ENCODE measurements at regions not wholly inside any gene's neighbourhood (a gene's known extent, or its start where the extent isn't known, plus 50 kb on each side); places are given as distances from the start of the nearest gene placed in this dataset.
"Not testable (repeated sequence)": the region's sequence is repeated elsewhere in the genome, so short reads cannot be mapped to it uniquely, and the experiment has no call there.

DNA sequence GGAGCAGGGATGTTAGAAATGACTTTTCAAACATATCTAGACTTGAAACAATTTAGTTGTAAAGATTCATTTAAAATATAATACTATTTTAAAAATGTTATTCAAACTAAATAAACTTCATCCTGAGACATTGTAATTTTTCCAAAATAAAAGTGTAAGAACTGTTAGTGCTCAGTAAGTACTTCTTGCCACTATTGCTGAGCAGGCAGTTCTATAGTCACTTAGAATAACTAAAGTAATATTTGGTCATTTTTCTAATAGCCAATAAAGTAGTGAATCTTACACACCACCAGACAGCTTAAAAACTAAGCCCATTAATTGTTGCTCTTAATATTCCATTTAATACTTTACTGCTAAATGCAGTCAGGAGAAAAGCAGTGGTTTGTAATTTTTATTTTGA lies 1120.0 kb upstream of the CDH10 start:
- no peak for DNase-seq (ENCODE audit: low read depth)

DNA sequence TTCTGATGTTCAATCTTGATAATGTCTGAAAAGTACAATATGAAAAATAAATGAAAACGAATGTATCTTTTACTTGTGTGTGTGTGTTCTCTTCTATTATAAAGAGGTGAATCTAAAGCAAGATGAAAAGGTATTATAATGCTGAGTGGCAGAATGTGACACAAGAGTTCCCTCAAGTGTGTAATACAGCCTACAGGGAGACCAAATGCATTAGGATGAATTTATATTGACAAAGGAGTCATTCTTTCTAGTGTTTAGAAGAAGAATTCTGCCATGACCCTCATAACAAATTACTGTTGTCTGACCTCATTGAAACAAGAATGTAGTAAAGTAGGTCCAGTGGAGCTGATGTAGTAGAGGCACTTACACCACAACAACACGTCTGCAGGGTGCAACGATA lies 1119.0 kb upstream of the CDH10 start:
- no peak for DNase-seq (ENCODE audit: low read depth)

DNA sequence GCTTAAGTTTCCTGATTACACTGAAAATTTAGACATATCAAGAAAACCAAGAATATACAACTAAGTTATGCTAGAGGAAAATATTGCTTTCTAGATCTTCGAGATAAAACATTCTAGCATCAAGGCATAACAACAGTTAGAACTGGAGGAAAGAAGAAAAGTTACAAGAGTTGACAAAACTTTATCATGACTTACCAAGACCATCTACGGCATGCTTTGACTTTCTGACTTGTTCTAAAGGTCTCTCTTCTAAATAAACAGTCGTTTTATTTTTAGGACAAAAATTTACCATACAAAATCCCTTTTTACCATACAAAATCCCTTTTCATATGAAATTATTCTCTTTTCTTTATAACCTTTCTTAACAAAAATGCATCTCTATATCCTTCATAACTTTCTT lies 1110.1 kb upstream of the CDH10 start:
- no peak for DNase-seq (ENCODE audit: low read depth)

DNA sequence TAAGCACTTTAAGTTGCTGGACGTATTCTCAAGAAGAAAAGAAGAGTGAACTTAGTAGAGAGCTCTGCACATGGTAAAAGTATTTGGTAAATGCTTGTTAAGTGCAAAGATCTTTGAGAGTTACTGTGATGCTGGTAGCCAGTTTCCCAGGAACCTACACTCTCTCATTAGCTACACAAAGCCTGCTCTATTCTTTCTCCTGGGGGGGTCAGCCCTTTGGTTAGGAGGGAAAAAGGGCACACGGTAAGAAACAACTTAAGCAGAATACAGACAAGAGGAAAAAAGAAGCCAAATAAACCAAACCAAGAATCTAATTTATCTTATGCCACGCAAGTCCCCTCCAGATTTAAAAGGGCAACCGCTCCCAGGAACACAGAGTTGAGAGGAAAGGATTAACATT lies 1100.1 kb upstream of the CDH10 start:
- no peak for DNase-seq (ENCODE audit: low read depth)

DNA sequence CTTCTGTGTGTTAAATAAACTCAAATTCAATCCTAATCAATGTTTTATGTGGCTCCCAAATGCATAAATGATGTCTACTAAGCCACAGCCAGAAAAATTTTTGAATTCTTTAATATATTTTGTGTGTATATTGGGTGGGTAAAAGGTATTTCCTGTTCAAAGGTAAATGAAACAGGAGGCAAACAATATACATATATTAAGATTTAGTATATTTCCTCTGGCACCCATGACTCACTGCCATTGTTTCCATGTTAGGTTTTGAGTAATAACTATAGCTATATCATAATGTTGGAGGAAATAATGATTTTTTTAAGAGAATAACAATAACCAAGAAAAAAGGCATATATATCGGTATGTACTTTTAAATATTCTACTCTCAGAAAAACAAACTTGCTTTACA lies 1071.9 kb upstream of the CDH10 start:
- DNase-seq (ENCODE audit: low read depth) = no peak

DNA sequence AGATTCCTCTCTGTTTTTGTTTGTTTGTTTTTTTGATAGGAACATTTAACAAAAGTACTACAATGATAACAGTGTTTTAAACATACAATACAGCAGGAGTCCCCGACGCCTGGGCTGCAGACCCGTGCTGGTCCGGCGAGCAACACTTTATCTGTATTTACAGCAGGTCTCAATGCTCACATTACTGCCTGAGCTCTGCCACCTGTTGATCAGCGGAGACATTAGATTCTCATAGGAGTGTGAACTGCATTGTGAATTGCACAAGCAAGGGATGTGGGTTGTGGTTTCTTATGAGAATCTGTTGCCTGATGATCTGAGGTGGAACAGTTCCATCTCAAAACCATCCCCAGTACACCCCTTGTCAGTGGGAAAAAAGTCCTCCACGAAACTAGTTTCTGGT lies 1068.5 kb upstream of the CDH10 start:
- DNase-seq (ENCODE audit: low read depth) = no peak

DNA sequence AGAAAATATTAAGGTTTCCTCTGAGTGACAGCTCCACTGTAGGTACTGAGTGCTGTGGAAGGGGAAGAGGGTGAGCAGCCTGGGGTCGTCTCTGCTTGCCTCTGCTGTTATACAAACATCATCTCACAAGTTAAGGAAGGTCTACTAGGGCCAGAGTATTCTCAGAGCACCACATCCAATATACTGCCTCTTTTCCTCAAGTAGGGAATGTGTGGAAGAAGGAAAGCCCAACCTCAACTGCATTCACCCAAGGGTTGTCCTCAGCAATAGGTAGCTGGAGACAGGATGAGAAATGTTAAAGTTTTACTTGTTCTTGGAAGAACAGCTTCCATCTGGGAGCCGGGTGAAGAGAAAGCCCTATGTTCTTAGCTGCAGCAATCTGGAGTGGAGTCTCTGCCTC lies 1062.3 kb upstream of the CDH10 start:
- no peak for DNase-seq (ENCODE audit: low read depth)

DNA sequence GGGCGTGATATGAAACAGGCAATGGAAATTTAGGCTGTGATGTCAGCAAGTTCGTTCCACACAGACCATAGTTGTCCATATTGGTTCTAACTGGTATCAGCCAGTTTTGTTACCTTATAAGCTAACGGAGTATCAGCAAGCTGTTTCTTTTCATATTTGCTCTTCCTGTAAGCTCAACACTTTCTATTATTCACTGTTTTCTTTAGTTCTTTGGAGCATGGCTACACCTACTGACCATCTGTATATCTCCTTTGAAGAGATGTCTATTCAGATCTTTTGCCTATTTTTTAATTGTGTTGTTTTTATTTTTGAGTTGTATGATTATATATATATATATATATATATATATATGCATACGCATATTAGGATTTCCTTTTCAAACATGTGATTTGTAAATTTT lies 1057.2 kb upstream of the CDH10 start:
- DNase-seq (ENCODE audit: low read depth) = no peak

DNA sequence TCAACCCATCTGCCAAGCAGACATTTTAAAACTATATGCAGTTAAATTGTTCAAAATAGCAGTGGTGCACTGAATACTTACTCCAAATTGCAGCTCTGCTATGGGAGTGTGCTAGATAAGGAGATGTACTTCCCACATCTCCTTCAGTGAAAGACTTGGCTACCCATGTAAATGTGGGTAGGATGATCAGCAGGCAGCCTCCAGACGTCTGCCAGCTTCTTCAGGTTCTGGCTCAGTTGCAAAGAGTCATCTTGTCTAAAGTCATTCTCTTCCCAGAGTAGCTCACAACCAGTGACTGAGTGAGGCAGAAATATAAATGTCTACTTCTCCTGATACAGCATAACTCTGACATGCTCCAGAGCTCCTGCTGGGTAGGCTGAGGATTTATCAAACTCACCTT lies 1050.0 kb upstream of the CDH10 start:
- DNase-seq (ENCODE audit: low read depth) = no peak

DNA sequence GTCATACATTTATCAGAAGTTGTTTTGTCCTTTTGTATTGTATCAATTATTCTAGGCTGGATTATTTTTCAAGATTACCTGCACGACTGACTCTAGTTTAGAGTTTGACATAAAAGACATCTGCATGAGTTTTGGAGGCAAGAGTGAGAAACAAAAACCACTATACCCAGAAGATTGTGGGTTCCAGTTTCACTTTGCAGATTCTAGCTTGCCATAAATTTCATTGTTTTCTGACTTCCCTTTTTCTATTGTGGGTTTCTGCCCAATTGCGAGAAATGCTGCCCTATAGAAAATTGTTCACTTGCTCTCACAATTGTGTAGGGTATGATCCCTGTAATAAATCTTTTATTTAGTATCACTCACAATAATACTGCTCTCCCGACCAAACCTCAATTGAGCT lies 1043.4 kb upstream of the CDH10 start:
- no peak for DNase-seq (ENCODE audit: low read depth)

DNA sequence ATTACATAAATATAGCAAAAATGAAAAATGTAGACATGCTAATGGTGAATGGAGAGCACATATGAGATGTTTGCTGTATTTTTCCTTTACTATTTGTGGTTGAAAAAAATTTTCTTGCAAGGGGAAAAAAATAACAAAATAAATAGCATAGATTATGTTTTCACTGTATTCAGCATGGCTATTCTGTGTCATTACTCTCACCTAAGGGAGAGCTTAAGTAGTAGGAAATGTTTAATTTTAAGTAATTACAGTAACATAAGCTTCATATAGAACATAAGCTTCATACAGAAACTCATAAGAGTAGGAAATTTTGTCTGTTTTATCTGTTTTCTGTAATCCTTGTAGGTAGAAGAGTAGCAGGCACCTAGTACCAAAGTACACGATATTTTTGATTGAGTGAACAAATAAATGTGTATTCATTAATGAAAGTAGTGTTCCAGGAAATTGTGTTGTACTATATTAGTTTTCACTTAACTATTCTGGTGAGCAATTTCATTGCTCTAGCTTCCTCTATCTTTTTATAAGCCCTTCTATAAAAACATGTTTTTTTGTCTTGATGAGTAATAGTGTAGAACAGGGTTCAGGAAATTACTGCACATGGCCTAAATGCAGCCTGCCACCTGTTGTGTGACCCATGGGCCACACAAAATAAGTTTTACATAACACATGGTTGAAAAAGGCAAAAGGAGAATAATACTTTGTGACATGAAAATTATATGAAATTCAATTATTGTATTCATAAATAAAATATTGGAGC lies 1025.0 kb upstream of the CDH10 start:
- no peak for DNase-seq (ENCODE audit: low read depth)

DNA sequence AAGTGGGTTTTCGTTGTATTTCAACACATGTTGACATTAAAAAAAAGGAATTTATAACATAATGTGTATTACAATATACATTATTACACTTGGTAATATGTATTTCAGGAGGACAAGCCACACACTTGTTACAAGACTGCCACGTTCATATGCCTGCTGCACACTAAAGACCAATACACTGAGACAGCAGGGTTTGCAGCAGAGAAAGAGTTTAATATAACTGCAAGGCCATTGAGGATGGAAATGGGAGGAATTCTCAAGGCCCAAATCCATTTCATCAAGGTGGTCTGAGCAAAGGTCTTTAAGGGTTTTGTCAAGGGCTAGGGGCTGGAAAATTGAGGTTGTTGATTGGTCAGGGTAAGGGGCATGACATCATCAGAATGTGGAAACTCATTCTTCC lies 1017.8 kb upstream of the CDH10 start:
- DNase-seq (ENCODE audit: low read depth) = no peak

DNA sequence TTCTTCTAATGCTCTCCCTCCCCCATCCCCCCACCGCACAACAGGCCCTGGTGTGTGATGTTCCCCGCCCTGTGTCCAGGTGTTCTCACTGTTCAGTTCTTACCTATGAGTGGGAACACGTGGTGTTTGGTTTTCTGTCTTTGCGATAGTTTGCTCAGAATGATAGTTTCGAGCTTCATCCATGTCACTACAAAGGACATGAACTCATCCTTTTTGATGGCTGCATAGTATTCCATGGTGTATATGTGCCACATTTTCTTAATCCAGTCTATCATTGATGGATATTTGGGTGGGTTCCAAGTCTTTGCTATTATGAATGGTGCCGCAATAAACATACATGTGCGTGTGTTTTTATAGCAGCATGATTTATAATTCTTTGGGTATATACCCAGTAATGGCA lies 1005.5 kb upstream of the CDH10 start:
- not testable (repeated sequence) for DNase-seq (ENCODE audit: low read depth)

DNA sequence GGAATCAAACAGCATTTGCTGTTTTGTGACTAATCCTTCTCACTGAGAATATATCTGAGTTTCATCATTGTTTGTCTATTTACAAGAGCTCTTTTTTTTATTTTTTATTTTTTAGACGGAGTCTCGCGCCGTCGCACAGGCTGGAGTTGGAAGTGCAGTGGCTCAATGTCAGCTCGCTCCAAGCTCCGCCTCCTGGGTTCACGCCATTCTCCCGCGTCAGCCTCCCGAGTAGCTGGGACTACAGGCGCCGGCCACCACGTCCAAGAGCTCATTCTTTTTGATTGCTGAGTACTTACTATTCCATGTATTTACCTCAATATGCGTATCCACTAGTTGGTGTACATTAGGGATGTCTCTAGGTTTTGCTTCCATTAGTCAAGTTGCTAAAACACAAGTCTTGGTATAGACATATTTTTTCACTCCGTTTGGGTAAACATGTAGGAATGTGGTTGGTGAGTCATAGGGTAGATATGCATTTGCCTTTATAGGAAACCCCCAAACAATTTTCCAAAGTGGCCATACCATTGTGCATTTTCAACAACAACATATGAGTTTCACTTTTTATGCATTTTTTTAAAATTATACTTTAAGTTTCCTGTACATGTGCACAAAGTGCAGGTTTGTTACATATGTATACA lies 1005.0 kb upstream of the CDH10 start:
- DNase-seq (ENCODE audit: low read depth) = no peak

DNA sequence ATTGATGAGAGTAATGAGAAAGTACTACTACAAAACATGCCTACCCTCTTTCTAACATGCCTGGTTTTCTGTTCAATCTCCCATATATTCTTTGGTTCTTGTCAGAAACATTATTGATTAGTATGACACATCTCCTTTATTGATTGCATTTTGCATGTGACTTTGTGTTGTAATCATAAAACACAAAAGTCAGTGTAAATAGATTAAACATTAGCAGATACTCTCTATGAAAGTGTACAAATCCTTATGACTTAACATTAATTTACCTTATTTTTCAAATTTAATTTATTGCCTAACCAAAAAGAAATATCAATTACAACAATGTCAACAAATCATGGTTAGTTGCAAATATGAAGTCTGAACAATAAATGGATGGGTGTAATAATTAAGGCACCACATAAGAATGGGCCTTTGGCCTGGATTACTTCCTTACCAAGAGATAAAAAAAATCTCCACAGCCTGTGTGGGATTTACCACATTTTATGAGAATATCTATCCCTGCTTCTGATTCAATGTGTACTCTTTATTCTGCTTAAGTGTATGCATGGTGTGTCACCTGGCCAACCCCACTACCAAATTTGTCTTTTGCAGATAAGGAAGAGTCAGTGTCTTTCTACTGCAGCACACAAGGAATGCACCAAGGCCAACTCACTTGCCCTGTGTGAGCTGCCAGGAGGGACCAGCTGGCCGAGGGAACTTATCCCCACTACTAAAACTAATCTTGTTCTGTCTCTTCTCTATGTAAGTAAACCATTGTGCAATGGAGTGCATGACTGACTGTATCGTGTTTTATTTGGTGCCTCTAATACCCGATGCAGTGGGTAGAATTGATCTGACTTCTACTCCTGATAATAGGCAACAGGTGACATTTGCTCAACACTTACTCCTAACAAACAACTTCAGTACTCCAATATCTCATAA lies 1001.9 kb upstream of the CDH10 start:
- no peak for DNase-seq (ENCODE audit: low read depth)

DNA sequence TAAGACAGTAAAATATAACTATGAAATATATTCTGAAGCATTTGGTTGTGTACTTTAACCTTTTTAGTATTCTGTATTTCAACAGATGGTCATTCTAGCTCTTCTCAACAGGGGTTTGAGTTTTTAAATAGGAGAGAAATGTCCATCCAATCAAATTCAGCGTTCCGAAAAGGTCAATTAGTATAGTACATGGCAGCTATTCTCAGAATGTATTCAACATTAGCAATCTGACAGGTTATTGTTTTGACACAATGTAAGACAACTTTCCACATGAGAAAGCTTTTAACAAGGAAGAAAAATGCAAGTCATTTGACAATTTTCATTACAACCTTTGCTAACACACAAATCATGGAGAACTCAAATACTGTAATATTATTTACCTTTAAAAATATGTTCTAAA lies 996.3 kb upstream of the CDH10 start:
- no peak for DNase-seq (ENCODE audit: low read depth)

DNA sequence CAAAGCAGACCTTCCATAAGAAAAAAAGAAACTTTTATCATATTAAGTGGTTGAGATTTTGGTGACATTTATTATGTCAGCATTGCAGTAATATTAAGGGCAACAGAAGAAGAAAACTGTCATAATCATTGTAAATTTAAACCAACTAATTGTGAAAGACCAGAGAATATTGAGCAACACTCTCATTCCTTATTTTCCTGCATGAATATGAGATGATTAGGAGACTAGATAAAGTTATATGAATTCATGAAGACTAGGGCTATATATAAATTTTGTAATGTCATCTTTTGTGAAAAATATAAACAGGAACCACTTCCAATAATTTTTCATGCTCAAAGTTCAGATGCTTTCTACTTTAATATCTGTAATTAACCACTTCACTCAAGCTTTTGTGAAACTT lies 974.5 kb upstream of the CDH10 start:
- no peak for DNase-seq (ENCODE audit: low read depth)

DNA sequence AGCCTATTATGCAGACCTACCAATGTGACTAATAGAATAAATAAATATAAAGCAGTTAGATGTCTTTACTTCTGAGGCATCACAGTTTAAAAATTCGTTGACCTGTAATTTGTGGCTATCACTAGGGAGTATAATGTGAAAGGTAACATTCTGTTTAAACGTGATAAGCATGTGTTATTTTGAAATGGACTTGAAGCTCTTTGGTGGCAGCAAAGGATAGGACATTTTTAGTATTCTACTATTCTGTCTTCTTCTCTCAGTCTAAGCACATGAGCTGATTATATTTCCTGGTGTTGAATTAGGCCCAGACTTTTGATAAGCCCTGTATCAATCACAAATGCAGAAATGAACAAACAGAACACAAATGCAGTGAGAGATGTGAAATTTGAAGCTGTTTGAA lies 974.0 kb upstream of the CDH10 start:
- no peak for DNase-seq (ENCODE audit: low read depth)

DNA sequence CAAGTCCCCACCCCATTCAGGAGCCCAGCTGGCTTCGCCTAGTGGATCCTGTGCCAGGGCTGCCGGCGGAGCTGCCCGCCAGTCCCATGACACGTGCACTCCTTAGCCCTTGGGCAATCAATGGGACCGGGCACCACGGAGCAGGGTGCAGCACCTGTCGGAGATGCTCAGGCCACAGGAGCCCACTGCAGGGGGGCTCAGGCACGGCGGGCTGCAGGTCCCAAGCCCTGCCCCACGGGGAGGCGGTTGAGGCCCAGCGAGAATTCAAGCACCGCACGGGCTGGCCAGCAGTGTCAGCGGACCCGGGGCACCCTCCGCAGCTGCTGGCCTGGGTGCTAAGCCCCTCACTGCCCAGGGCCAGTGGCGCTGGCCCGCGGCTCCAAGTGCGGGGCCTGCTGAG lies 969.7 kb upstream of the CDH10 start:
- DNase-seq (ENCODE audit: low read depth) = no peak

DNA sequence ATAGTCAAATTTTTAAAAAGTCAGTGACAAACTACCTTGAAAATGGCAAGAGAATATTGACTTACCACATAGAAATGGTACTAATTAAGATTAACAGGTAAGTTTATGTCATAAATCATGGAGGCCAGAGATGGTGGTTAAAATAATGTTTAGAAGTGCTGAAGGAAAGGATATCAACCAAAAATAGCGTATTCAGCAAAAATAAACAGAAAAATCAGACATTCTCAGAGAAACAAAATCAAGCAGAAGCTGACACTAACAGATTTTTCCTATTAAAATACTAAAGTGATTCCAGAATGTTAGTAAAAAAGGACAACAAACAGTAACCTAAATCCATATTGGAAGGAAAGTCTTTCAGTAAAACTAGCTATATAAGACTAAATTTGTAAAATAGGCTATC lies 959.9 kb upstream of the CDH10 start:
- DNase-seq (ENCODE audit: low read depth) = no peak

DNA sequence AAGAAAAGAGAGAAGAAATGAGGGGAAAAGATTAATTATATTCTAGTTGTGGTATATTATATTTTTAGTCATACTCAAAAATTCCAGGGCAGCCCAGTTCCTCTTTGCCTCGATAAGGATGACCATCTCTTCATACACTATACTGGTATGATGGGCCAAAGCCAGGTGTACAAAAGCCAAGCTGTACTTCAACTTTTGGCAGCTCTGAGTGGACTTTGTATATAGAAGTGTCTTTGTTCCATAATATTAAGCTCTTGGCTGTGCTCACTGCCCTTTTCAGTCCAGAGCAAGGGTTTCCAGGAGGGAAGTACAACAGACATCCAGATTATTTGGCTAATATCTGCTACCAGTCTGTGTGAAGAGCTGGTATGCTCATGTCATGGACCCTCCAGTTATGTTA lies 934.3 kb upstream of the CDH10 start:
- DNase-seq (ENCODE audit: low read depth) = no peak

DNA sequence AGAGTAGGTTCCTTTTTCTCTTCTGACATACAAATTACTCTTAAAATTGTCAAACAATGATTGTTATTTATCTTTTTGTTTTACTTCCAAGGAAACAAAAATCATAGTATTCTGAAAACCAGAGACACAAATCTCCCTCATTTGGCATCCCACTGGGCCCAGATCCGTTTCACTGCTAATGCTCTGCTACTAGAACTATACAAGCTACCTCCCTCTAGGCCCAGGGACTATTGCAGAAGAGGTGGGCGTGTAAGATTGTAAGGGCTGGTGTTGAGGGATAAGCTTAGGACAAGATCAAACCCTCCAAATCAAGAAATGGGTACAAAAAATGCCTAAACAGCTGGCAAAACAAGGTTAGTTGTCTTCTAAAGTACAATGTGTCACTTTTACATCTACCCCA lies 928.9 kb upstream of the CDH10 start:
- DNase-seq (ENCODE audit: low read depth) = no peak
